HEK293 (cell line): ENCODE measurements at regions not wholly inside any gene's neighbourhood (a gene's known extent, or its start where the extent isn't known, plus 50 kb on each side); places are given as distances from the start of the nearest gene placed in this dataset.

Source experiments
- CTCF ChIA-PET: fragments of 350-600 bp; formaldehyde crosslinking; extraction: SDS; loops from one replicate; lab custom pipeline; 2021; ENCODE audit warnings: antibody characterized with exemption; lab: Yijun Ruan, JAX
- POLR2A ChIA-PET: fragments of 300-600 bp; formaldehyde crosslinking; extraction: SDS; loops from one replicate; lab custom pipeline; 2020; ENCODE audit warnings: antibody characterized with exemption, inconsistent platforms; lab: Yijun Ruan, JAX
- H3K27ac ChIP-seq: fragments of 200-500 bp; sonication (Bioruptor generic); 2 replicates; pipeline ENCODE4 v1.5.1; 2014; ENCODE audit warnings: low read depth, low read length, control low read depth, inconsistent platforms; ENCODE audit errors: extremely low read depth
- H3K36me3 ChIP-seq, 2 experiments: fragments of 200-500 bp in 1 of 2; sonication (Bioruptor generic) in 1 of 2; 1 replicate in 1 of 2; 2 replicates in 1 of 2; pipeline ENCODE4 v1.5.1; 2014 to 2017; ENCODE audit warnings: inconsistent platforms in 2 of 2, low read length in 2 of 2; ENCODE audit not compliant: control insufficient read depth in 2 of 2, insufficient read depth in 1 of 2
- H3K4me1 ChIP-seq: fragments of 200-500 bp; sonication (Bioruptor generic); 2 replicates; pipeline ENCODE4 v1.5.1; 2014; ENCODE audit warnings: mild to moderate bottlenecking, low read length, inconsistent platforms; ENCODE audit not compliant: control insufficient read depth, insufficient read depth
- H3K4me3 ChIP-seq: 2 replicates; pipeline ENCODE4 v1.5.1; 2011; ENCODE audit warnings: low read depth, mild to moderate bottlenecking, control low read depth, low read length, moderate library complexity
- H3K9me3 ChIP-seq: fragments of 200-500 bp; sonication (Bioruptor generic); 2 replicates; pipeline ENCODE4 v1.5.1; 2014; ENCODE audit warnings: low read depth, low read length, inconsistent platforms; ENCODE audit not compliant: control insufficient read depth, insufficient read depth
- HIC1 ChIP-seq: fragments of 450-650 bp; formaldehyde crosslinking; IDR thresholded peaks from 2 replicates; pipeline ENCODE4 v1.5.1; 2016; ENCODE audit warnings: missing biosample characterization, missing genetic modification characterization
- INSM2 ChIP-seq: fragments of 450-650 bp; formaldehyde crosslinking; IDR thresholded peaks from 2 replicates; pipeline ENCODE4 v1.5.1; 2016; ENCODE audit warnings: missing biosample characterization, missing genetic modification characterization
- KLF1 ChIP-seq: fragments of 450-650 bp; formaldehyde crosslinking; IDR thresholded peaks from 2 replicates; pipeline ENCODE4 v1.5.1; 2016; ENCODE audit warnings: missing biosample characterization, missing genetic modification characterization
- PATZ1 ChIP-seq: fragments of 450-650 bp; formaldehyde crosslinking; IDR thresholded peaks from 2 replicates; pipeline ENCODE4 v1.5.1; 2016; ENCODE audit warnings: missing biosample characterization, missing genetic modification characterization
- PRDM1 ChIP-seq: fragments of 450-650 bp; formaldehyde crosslinking; IDR thresholded peaks from 2 replicates; pipeline ENCODE4; 2016; ENCODE audit warnings: missing biosample characterization, missing genetic modification characterization
- PRDM4 ChIP-seq: fragments of 450-650 bp; formaldehyde crosslinking; IDR thresholded peaks from 2 replicates; pipeline ENCODE4 v1.5.1; 2017; ENCODE audit warnings: missing biosample characterization, missing genetic modification characterization
- SCRT2 ChIP-seq: fragments of 450-650 bp; formaldehyde crosslinking; IDR thresholded peaks from 2 replicates; pipeline ENCODE4 v1.5.1; 2016; ENCODE audit warnings: missing biosample characterization, missing genetic modification characterization
- TSHZ1 ChIP-seq: fragments of 450-650 bp; formaldehyde crosslinking; IDR thresholded peaks from 2 replicates; pipeline ENCODE4 v1.5.1; 2016; ENCODE audit warnings: missing biosample characterization, missing genetic modification characterization, borderline replicate concordance
- ZFHX2 ChIP-seq: fragments of 450-650 bp; formaldehyde crosslinking; conservative IDR thresholded peaks from 2 replicates; pipeline ENCODE4 v1.5.1; 2016; ENCODE audit warnings: missing biosample characterization, missing genetic modification characterization
- ZNF155 ChIP-seq: fragments of 450-650 bp; formaldehyde crosslinking; IDR thresholded peaks from 2 replicates; pipeline ENCODE4 v1.5.1; 2016; ENCODE audit warnings: missing biosample characterization, missing genetic modification characterization
- ZNF184 ChIP-seq: fragments of 450-650 bp; IDR thresholded peaks from 2 replicates; pipeline ENCODE4 v1.5.1; 2018; ENCODE audit warnings: missing biosample characterization, mild to moderate bottlenecking, missing genetic modification characterization
- ZNF280D ChIP-seq: fragments of 450-650 bp; formaldehyde crosslinking; IDR thresholded peaks from 2 replicates; pipeline ENCODE4 v1.5.1; 2016; ENCODE audit warnings: missing biosample characterization, missing genetic modification characterization
- ZNF416 ChIP-seq: fragments of 450-650 bp; formaldehyde crosslinking; IDR thresholded peaks from 2 replicates; pipeline ENCODE4 v1.5.1; 2016; ENCODE audit warnings: missing biosample characterization, missing genetic modification characterization
- ZNF514 ChIP-seq: fragments of 450-650 bp; formaldehyde crosslinking; IDR thresholded peaks from 2 replicates; pipeline ENCODE4 v1.5.1; 2016; ENCODE audit warnings: missing biosample characterization, missing genetic modification characterization
- ZNF785 ChIP-seq: fragments of 450-650 bp; formaldehyde crosslinking; IDR thresholded peaks from 2 replicates; pipeline ENCODE4 v1.5.1; 2016; ENCODE audit warnings: missing biosample characterization, missing genetic modification characterization
- ZSCAN4 ChIP-seq: fragments of 450-650 bp; formaldehyde crosslinking; IDR thresholded peaks from 2 replicates; pipeline ENCODE4 v1.5.1; 2017; ENCODE audit warnings: missing biosample characterization, missing genetic modification characterization

- ChIA-PET POLR2A (no interaction called here), CTCF (interaction anchor here (0.8 kb wide), 1 partner anchor 486 kb away, joined by 3 read pairs; no protein-coding TSS in a partner anchor)
- Histone ChIP-seq H3K9me3 (no peaks in the 10 kb centered on the region), H3K36me3 (no peaks in the 10 kb centered on the region), H3K27ac (no peak overlapping the region), H3K4me1 (no peaks in the 10 kb centered on the region), H3K4me3 (no peak overlapping the region)
- TF ChIP-seq ZNF416 (no peak), PRDM4 (tag by site-specific recombination) (no peak), PRDM1 (tag by site-specific recombination) (no peak), ZNF184 (tag by site-specific recombination) (no peak), ZSCAN4 (tag by site-specific recombination) (no peak), TSHZ1 (tag by site-specific recombination) (no peak), ZNF280D (tag by site-specific recombination) (no peak), PATZ1 (tag by site-specific recombination) (no peak), KLF1 (tag by site-specific recombination) (no peak), ZFHX2 (tag by site-specific recombination) (no peak), SCRT2 (tag by site-specific recombination) (no peak), INSM2 (tag by site-specific recombination) (no peak), ZNF514 (tag by site-specific recombination) (no peak), HIC1 (tag by site-specific recombination) (no peak), ZNF785 (tag by site-specific recombination) (no peak), ZNF155 (tag by site-specific recombination) (no peak)
Observed at GRCh38 chr4:83772685-83773084, 236.8 kb downstream of the GPAT3 start.
